ENCODE measurements at regions not wholly inside any gene's neighbourhood (a gene's known extent, or its start where the extent isn't known, plus 50 kb on each side); places are given as distances from the start of the nearest gene placed in this dataset.

GRCh38 chr15:55037071-55037470, 159.7 kb downstream of the RSL24D1 start:
- no peak for TF ChIP-seq CTCF (IDR thresholded peaks at IDR 0.05; ENCODE audit: insufficient read depth, low read depth, low read length)
- no peak for TF ChIP-seq EZH2 (IDR thresholded peaks at IDR 0.05; ENCODE audit: insufficient read depth, low read length)
